ENCODE measurements at regions not wholly inside any gene's neighbourhood (a gene's known extent, or its start where the extent isn't known, plus 50 kb on each side); places are given as distances from the start of the nearest gene placed in this dataset.

DNA sequence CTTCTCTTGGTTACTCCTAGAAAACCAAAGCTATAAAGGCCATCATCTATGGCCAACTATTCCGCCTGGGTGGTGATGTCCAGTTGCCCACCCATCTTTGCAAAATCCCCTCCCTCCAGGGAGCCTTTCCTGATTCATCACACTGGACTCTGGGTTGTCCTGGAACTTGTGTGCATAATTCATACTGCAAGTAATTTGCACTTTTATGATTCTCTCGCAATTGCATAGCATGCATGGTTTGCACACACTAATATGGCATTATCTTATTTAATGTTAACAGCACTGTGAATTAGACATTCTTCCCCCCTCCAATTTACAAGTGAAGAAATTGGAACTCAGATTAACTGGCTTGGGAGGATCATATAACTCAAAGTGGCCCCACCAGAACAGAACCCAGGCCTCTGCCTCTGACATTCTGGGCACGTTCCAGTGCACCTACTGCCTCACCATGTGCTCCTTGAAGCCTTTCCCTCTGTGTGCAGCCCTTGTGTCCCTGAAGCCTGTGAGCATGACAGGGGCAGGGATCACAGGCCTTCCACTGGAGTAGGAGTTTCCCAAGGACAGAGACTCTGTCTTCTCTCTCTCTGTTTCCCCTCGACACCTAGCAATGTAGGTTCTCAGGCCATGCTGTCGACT is 98.9 kb upstream of the IPO9 start:
- H2BK120ac ChIP-seq (replicated peaks; ENCODE audit: low read depth, low read length) = no peak overlapping the region

More for the DNA sequence above, 98.9 kb upstream of the IPO9 start:
- Histone ChIP-seq H3K14ac (ENCODE audit: insufficient read length) (no peak overlapping the region), H4K20me1 (replicated peaks in 1 of 2; ENCODE audit: control insufficient read depth in 1 of 2, insufficient read depth in 2 of 2, low read length in 2 of 2) (peaks cover 0 to 2% of the 10 kb centered on the region in 2 experiments), H3K36me3 (ENCODE audit: control insufficient read depth in 2 of 4, insufficient read depth in 4 of 4, low read length in 3 of 4) (no peaks in the 10 kb centered on the region), H3K23me2 (ENCODE audit: low read depth, low read length) (no peaks in the 10 kb centered on the region; the same call in 1 of the 2 replicates), H2BK20ac (ENCODE audit: low read length) (no peak overlapping the region), H3K4me3 (ENCODE audit: extremely low read depth in 1 of 4, insufficient read depth in 2 of 4, low read depth in 3 of 4, low read length in 4 of 4) (no peak overlapping the region), H3K9me3 (ENCODE audit: insufficient read depth in 2 of 2, low read depth in 1 of 2, low read length in 1 of 2) (no peaks in the 10 kb centered on the region), H4K91ac (replicated peaks; ENCODE audit: insufficient read length, low read length) (no peak overlapping the region), H3K27ac (ENCODE audit: low read depth, low read length) (no peak overlapping the region), H2BK12ac (ENCODE audit: low read depth, low read length) (no peak overlapping the region), H3K79me1 (ENCODE audit: low read depth, low read length) (peaks cover 3% of the 10 kb centered on the region), H2AFZ (ENCODE audit: low read length) (no peak overlapping the region), H4K8ac (ENCODE audit: extremely low read depth, insufficient read depth, low read length) (no peak overlapping the region), H2BK5ac (ENCODE audit: low read depth, low read length) (no peak overlapping the region), H3K23ac (ENCODE audit: insufficient read length) (no peak overlapping the region), H3K9ac (replicated peaks in 1 of 4; ENCODE audit: extremely low read depth in 1 of 4, low read depth in 3 of 4, low read length in 3 of 4) (no peak overlapping the region), H3K4me2 (ENCODE audit: insufficient read depth in 1 of 2, low read depth in 2 of 2, low read length in 2 of 2) (no peak overlapping the region), H2AK5ac (ENCODE audit: low read depth, low read length) (no peak overlapping the region), H3K56ac (replicated peaks; ENCODE audit: insufficient read length, low read depth, low read length) (no peak overlapping the region), H2BK15ac (ENCODE audit: low read length) (no peak overlapping the region), H3K18ac (ENCODE audit: extremely low read depth, low read length) (no peak overlapping the region), H3K4ac (replicated peaks; ENCODE audit: insufficient read length, low read depth, low read length) (no peak overlapping the region), H3K4me1 (replicated peaks in 1 of 4; ENCODE audit: control insufficient read depth in 3 of 4, insufficient read depth in 4 of 4, low read length in 3 of 4) (peaks cover 0 to 2% (median under 1%) of the 10 kb centered on the region in 4 experiments; a peak in 2 of 7 replicates), H3K27me3 (replicated peaks in 1 of 4; ENCODE audit: control insufficient read depth in 3 of 4, extremely low read depth in 1 of 4, insufficient read depth in 3 of 4, low read length in 3 of 4) (no peaks in the 10 kb centered on the region), H4K5ac (ENCODE audit: insufficient read length, low read depth, low read length) (no peak overlapping the region), H3K79me2 (ENCODE audit: control insufficient read depth in 1 of 2, insufficient read depth in 2 of 2, low read length in 2 of 2) (no peaks in the 10 kb centered on the region; a peak in 1 of 4 replicates)
- ChIA-PET POLR2A (ENCODE audit: partially characterized antibody) (interaction anchor here (1.6 to 1.7 kb wide), 2 partner anchors 10 to 58 kb away, joined by 4 to 5 read pairs; no protein-coding TSS in a partner anchor), CTCF (ENCODE audit: partially characterized antibody) (interaction anchor here (2.0 to 28.1 kb wide), 4 partner anchors 12 to 170 kb away, joined by 8 to 823 read pairs (median 112); no protein-coding TSS in a partner anchor)
- DNase-seq (ENCODE audit: low read depth in 1 of 2, low spot score in 2 of 2) (no peak), FAIRE-seq (no peak)
- no peak for TF ChIP-seq HDAC2 (IDR thresholded peaks at IDR 0.05; ENCODE audit: borderline replicate concordance in 1 of 2, low read depth in 2 of 2, low read length in 2 of 2)
- TF ChIP-seq BACH1 (IDR thresholded peaks at IDR 0.05; ENCODE audit: low read length) = no peak
- 75% methylated on average over 5 of the region's 5 CpGs; no CpG with 5 or more reads in 1 of the 2 experiments for WGBS, 2 experiments (ENCODE audit: extremely low coverage in 1 of 2, insufficient coverage in 1 of 2, insufficient read length in 1 of 2, insufficient replicate concordance in 2 of 2, low coverage in 1 of 2, low lambda C conversion rate in 2 of 2, missing lambda C conversion rate in 1 of 2)

Measured in H1 (cell line).